Endothelial cell of umbilical vein (primary cell): ENCODE measurements at regions not wholly inside any gene's neighbourhood (a gene's known extent, or its start where the extent isn't known, plus 50 kb on each side); places are given as distances from the start of the nearest gene placed in this dataset.

Experiments used
- CTCF ChIP-seq, 2 donors: IDR thresholded peaks; 1 replicate in 1 of 2; 2 replicates in 1 of 2; pipeline ENCODE4 v1.5.1; 2011; ENCODE audit warnings: low read length in 2 of 2, mild to moderate bottlenecking in 2 of 2, moderate library complexity in 2 of 2, control low read depth in 1 of 2, inconsistent platforms in 1 of 2, low read depth in 1 of 2; ENCODE audit not compliant: insufficient read depth in 1 of 2; ENCODE audit errors: extremely low read depth in 1 of 2
- JUN ChIP-seq: IDR thresholded peaks from 2 replicates; pipeline ENCODE4 v1.6.1; 2011; ENCODE audit warnings: borderline replicate concordance, low read depth; ENCODE audit not compliant: insufficient read length, insufficient read depth
- POLR2A ChIP-seq: IDR thresholded peaks from 2 replicates; pipeline ENCODE4 v1.6.1; 2012; ENCODE audit warnings: low read depth, mild to moderate bottlenecking, control low read depth, low read length
- POLR2AphosphoS5 ChIP-seq: IDR thresholded peaks from 2 replicates; pipeline ENCODE4 v1.6.1; 2012; ENCODE audit warnings: low read depth, mild to moderate bottlenecking, control low read depth, low read length, moderate library complexity; ENCODE audit not compliant: insufficient read depth

- TF ChIP-seq CTCF (IDR thresholded peaks at IDR 0.05; ENCODE audit: extremely low read depth in 1 of 2, insufficient read depth in 1 of 2, low read depth in 1 of 2, low read length in 2 of 2) = no peak
- TF ChIP-seq POLR2A = no peak
- no peak for TF ChIP-seq JUN
- TF ChIP-seq POLR2AphosphoS5 = no peak
These were observed 158.0 kb upstream of the MED14 start for GRCh38 chrX:40893251-40893910.
